Mesenchymal stem cell (in vitro differentiated cells and primary cell): ENCODE measurements at regions not wholly inside any gene's neighbourhood (a gene's known extent, or its start where the extent isn't known, plus 50 kb on each side); places are given as distances from the start of the nearest gene placed in this dataset.

ENCODE experiments used
- DNase-seq: peaks from one replicate; pipeline ENCODE4 v3.0.0-alpha.2; 2013
- H2AFZ ChIP-seq: one replicate; pipeline ENCODE4 v1.6.1; 2013; ENCODE audit warnings: low read depth, mild to moderate bottlenecking, control low read depth, inconsistent platforms, low read length, moderate library complexity
- H2AK5ac ChIP-seq: 2 replicates; pipeline ENCODE4 v1.6.1; 2013; ENCODE audit warnings: low read length, moderate library complexity, mild to moderate bottlenecking, inconsistent platforms; ENCODE audit not compliant: severe bottlenecking
- H2BK120ac ChIP-seq: one replicate; pipeline ENCODE4 v1.6.1; 2013; ENCODE audit warnings: low read depth, mild to moderate bottlenecking, inconsistent platforms, low read length, moderate library complexity
- H2BK12ac ChIP-seq, 2 experiments: one replicate each; pipeline ENCODE4 v1.6.1; 2013; ENCODE audit warnings: inconsistent platforms in 2 of 2, low read length in 2 of 2, mild to moderate bottlenecking in 2 of 2, moderate library complexity in 2 of 2, control low read depth in 1 of 2
- H2BK15ac ChIP-seq: one replicate; pipeline ENCODE4 v1.6.1; 2013; ENCODE audit warnings: mild to moderate bottlenecking, low read depth, inconsistent platforms; ENCODE audit not compliant: poor library complexity, severe bottlenecking
- H2BK5ac ChIP-seq: 2 replicates; pipeline ENCODE4 v1.6.1; 2013; ENCODE audit warnings: low read depth, mild to moderate bottlenecking, low read length, control low read depth, inconsistent platforms; ENCODE audit not compliant: poor library complexity, severe bottlenecking
- H3K14ac ChIP-seq, 2 experiments: one replicate each; pipeline ENCODE4 v1.6.1; 2013; ENCODE audit warnings: inconsistent platforms in 2 of 2, low read length in 2 of 2, control low read depth in 1 of 2, mild to moderate bottlenecking in 1 of 2, moderate library complexity in 1 of 2
- H3K18ac ChIP-seq, 2 experiments: one replicate each; pipeline ENCODE4 v1.6.1; 2013; ENCODE audit warnings: inconsistent platforms in 2 of 2, low read length in 2 of 2, control low read depth in 1 of 2, low read depth in 1 of 2, mild to moderate bottlenecking in 1 of 2
- H3K23ac ChIP-seq, 2 experiments: one replicate each; pipeline ENCODE4 v1.6.1; 2013; ENCODE audit warnings: inconsistent platforms in 2 of 2, low read length in 2 of 2, mild to moderate bottlenecking in 2 of 2, moderate library complexity in 2 of 2, control low read depth in 1 of 2
- H3K27ac ChIP-seq: 2 replicates; pipeline ENCODE4 v1.5.1; 2013; ENCODE audit warnings: mild to moderate bottlenecking, moderate library complexity, low read length, control low read depth, inconsistent platforms; ENCODE audit not compliant: poor library complexity, severe bottlenecking
- H3K27me3 ChIP-seq, 2 experiments: 2 replicates each; pipeline versions ENCODE4 v1.6.1 to v1.7.0; 2013; ENCODE audit warnings: low read length in 2 of 2, mild to moderate bottlenecking in 2 of 2, moderate library complexity in 2 of 2, control low read depth in 1 of 2, inconsistent platforms in 1 of 2; ENCODE audit not compliant: control insufficient read depth in 1 of 2, insufficient read depth in 1 of 2
- H3K36me3 ChIP-seq, 2 experiments: 2 replicates each; pipeline versions ENCODE4 v1.6.1 to v1.7.0; 2013; ENCODE audit warnings: low read length in 2 of 2, control low read depth in 1 of 2, inconsistent platforms in 1 of 2, low read depth in 1 of 2, mild to moderate bottlenecking in 1 of 2; ENCODE audit not compliant: insufficient read depth in 2 of 2, control insufficient read depth in 1 of 2
- H3K4ac ChIP-seq, 2 experiments: one replicate each; pipeline ENCODE4 v1.6.1; 2013; ENCODE audit warnings: inconsistent platforms in 2 of 2, low read length in 2 of 2, mild to moderate bottlenecking in 2 of 2, moderate library complexity in 2 of 2, control low read depth in 1 of 2, low read depth in 1 of 2
- H3K4me1 ChIP-seq: 2 replicates; pipeline ENCODE4 v1.6.1; 2013; ENCODE audit warnings: low read depth, low read length, control low read depth; ENCODE audit not compliant: control insufficient read depth, insufficient read depth
- H3K4me2 ChIP-seq: 2 replicates; pipeline ENCODE4 v1.6.1; 2013; ENCODE audit warnings: low read length, mild to moderate bottlenecking, inconsistent platforms; ENCODE audit not compliant: poor library complexity, severe bottlenecking
- H3K4me3 ChIP-seq, 2 experiments: 2 replicates each; pipeline versions ENCODE4 v1.5.1 to v1.7.0; 2013; ENCODE audit warnings: low read length in 2 of 2, mild to moderate bottlenecking in 2 of 2, control low read depth in 1 of 2, low read depth in 1 of 2; ENCODE audit not compliant: insufficient read depth in 1 of 2
- H3K79me1 ChIP-seq: replicated peaks from 2 replicates; pipeline ENCODE4 v1.6.1; 2013; ENCODE audit warnings: mild to moderate bottlenecking, control low read depth, low read length, inconsistent platforms; ENCODE audit not compliant: poor library complexity, severe bottlenecking
- H3K9ac ChIP-seq: 2 replicates; pipeline ENCODE4 v1.7.0; 2013; ENCODE audit warnings: mild to moderate bottlenecking, low read length, moderate library complexity
- H3K9me3 ChIP-seq: 2 replicates; pipeline ENCODE4 v1.7.0; 2013; ENCODE audit warnings: mild to moderate bottlenecking, low read length; ENCODE audit not compliant: control insufficient read depth
- H4K8ac ChIP-seq: one replicate; pipeline ENCODE4 v1.6.1; 2013; ENCODE audit warnings: inconsistent platforms, mild to moderate bottlenecking, low read length, moderate library complexity
- H4K91ac ChIP-seq: one replicate; pipeline ENCODE4 v1.6.1; 2013; ENCODE audit warnings: mild to moderate bottlenecking, low read length, inconsistent platforms
- WGBS: methylation state at CpG from one replicate; pipeline ENCODE4 v1.1.7; 2013; ENCODE audit warnings: mixed read lengths; 5-methylcytosine and 5-hydroxymethylcytosine counted together

DNA sequence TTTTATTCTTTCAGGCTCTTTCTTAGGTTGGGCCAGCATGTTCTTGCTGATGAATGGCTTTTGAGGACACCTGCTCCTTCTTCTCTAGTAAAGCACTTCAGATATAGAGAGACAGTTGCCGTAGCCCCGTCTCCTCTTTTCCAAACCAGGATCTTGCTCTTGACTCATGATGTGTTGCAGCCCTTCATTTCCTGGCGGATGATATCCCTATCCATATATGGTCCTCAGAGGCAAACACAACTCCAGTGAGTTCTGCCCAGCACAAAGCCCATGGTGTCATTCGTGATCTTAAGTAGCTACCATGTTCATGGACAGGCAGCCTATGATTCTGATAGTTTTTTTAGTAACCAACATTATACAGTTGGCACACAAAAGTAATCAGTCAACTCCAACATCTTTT lies 59.8 kb upstream of the ACSL1 start:
- Histone ChIP-seq H2BK12ac (no peak overlapping the region), H3K9me3 (no peaks in the 10 kb centered on the region), H3K14ac (no peak overlapping the region), H3K4me2 (no peak overlapping the region), H3K4me1 (peaks cover 2% of the 10 kb centered on the region), H4K91ac (no peak overlapping the region), H3K18ac (no peak overlapping the region), H3K36me3 (no peaks in the 10 kb centered on the region), H3K27me3 (no peaks in the 10 kb centered on the region), H2BK15ac (no peak overlapping the region), H2BK5ac (no peak overlapping the region), H2BK120ac (no peak overlapping the region), H3K4ac (no peak overlapping the region), H2AK5ac (no peak overlapping the region), H3K4me3 (no peak overlapping the region), H3K23ac (no peak overlapping the region), H2AFZ (no peak overlapping the region), H3K79me1 (no peaks in the 10 kb centered on the region), H3K27ac (no peak overlapping the region), H4K8ac (no peak overlapping the region), H3K9ac (no peak overlapping the region)
- 77% methylated on average over 4 of the region's 4 CpGs for WGBS
- no peak for DNase-seq

DNA sequence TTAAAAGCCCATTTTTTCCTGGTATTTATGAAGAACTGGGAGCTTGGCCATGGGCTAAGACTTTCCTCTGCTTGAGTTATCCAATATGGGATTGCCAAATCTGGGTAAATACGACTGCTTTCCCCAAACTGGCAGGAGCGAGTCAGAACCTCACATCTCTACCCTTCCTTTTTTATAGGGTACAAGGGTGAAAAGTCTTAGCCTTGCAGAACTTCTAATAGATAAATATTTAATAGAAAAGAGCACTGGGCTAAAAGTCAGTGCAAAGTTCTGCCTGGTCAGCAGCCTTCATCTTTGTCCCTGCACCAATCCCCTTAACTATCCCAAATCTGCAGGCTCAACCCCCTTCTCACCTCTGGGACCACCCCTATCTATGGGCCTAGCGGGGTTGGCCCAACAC lies 61.6 kb upstream of the ACSL1 start:
- no peak overlapping the region for H3K23ac ChIP-seq
- H3K14ac ChIP-seq, result no peak overlapping the region
- H2BK12ac ChIP-seq, result no peak overlapping the region
- H2BK5ac ChIP-seq, result no peak overlapping the region
- no peaks in the 10 kb centered on the region for H3K27me3 ChIP-seq
- H3K27ac ChIP-seq, result no peak overlapping the region
- no peak overlapping the region for H3K18ac ChIP-seq
- H3K79me1 ChIP-seq, result no peaks in the 10 kb centered on the region
- no peak overlapping the region for H2BK120ac ChIP-seq
- H3K4ac ChIP-seq, result no peak overlapping the region
- WGBS, result 62% methylated on average over 1 of the region's 3 CpGs
- no peak overlapping the region for H2BK15ac ChIP-seq
- H2AK5ac ChIP-seq, result no peak overlapping the region
- no peaks in the 10 kb centered on the region for H3K36me3 ChIP-seq
- no peak overlapping the region for H3K4me3 ChIP-seq
- no peak overlapping the region for H4K91ac ChIP-seq
- no peak overlapping the region for H4K8ac ChIP-seq
- no peak for DNase-seq
- H2AFZ ChIP-seq, result no peak overlapping the region
- no peak overlapping the region for H3K9ac ChIP-seq
- no peak overlapping the region for H3K4me2 ChIP-seq
- peaks cover 2% of the 10 kb centered on the region for H3K4me1 ChIP-seq
- no peaks in the 10 kb centered on the region for H3K9me3 ChIP-seq

DNA sequence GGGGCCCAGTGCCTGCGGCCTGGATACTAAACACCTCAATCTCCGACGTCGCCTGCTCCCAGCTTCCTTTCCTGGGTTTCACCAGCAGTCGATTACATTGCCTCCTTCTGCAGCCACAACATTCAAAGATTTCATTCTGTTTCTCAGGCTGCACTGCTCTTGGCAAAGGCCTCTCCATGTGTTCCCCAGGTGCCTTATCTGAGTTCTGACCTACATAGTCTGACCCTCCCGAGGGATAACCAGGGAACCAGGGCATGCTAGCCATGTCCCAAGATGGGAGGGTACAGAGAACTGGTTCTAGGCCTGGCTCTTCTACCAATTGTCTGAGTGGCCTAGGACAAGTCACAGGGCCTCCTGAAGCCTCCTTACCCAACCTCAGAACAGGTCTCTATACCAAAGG lies 62.2 kb upstream of the ACSL1 start:
- no peaks in the 10 kb centered on the region for H3K27me3 ChIP-seq
- H2AFZ ChIP-seq, result no peak overlapping the region
- H3K36me3 ChIP-seq, result no peaks in the 10 kb centered on the region
- H3K9ac ChIP-seq, result no peak overlapping the region
- no peak overlapping the region for H3K4ac ChIP-seq
- H3K18ac ChIP-seq, result no peak overlapping the region
- no peak overlapping the region for H2BK120ac ChIP-seq
- no peak overlapping the region for H2AK5ac ChIP-seq
- WGBS, result 89% methylated on average over 6 of the region's 6 CpGs
- no peak overlapping the region for H2BK15ac ChIP-seq
- no peak overlapping the region for H3K27ac ChIP-seq
- H4K8ac ChIP-seq, result no peak overlapping the region
- no peak overlapping the region for H2BK12ac ChIP-seq
- no peak overlapping the region for H3K4me3 ChIP-seq
- no peak for DNase-seq
- H3K9me3 ChIP-seq, result no peaks in the 10 kb centered on the region
- no peak overlapping the region for H3K14ac ChIP-seq
- H4K91ac ChIP-seq, result no peak overlapping the region
- H2BK5ac ChIP-seq, result no peak overlapping the region
- no peaks in the 10 kb centered on the region for H3K79me1 ChIP-seq
- no peak overlapping the region for H3K23ac ChIP-seq
- peaks cover 2% of the 10 kb centered on the region for H3K4me1 ChIP-seq
- no peak overlapping the region for H3K4me2 ChIP-seq

DNA sequence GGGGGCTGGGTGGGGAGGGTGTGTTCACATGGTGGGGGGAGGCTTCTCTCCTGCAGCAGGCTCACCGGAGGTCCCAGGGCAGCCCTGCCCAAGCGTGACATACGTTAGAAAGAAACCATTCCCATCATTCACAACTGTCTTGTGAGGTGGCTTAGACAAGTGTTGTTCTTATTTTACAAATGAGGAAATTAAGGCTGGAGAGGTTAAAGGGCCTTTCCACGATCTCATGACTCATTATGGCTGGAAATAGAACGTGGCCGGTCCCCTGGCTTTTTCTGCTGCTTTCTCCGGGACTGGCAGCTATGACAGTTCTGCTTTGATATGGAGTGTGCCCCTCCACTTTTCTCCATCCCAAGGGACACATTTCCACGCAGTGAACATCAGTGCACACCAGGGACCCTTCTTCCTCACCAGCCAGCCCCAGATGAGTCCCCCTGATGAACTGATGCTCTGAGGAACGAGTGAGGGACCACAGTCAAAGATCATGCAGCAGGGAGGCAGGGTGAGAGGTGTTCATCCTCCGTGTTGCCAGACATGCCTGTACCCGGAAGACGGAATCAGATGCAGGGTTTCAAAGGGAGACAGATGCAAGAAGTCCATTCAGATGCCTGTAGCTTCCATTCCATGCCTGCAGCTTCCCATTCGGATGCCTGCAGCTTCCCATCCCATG lies 64.0 kb upstream of the ACSL1 start:
- H3K4me3 ChIP-seq, result no peak overlapping the region
- H3K18ac ChIP-seq, result no peak overlapping the region
- H3K4ac ChIP-seq, result no peak overlapping the region
- no peak overlapping the region for H3K27ac ChIP-seq
- H3K23ac ChIP-seq, result no peak overlapping the region
- no peak overlapping the region for H3K14ac ChIP-seq
- H3K9me3 ChIP-seq, result peaks cover 9% of the 10 kb centered on the region
- no peak overlapping the region for H2AK5ac ChIP-seq
- no peak overlapping the region for H2BK12ac ChIP-seq
- H2BK5ac ChIP-seq, result no peak overlapping the region
- 68% methylated on average over 10 of the region's 13 CpGs for WGBS
- no peak overlapping the region for H2AFZ ChIP-seq
- no peaks in the 10 kb centered on the region for H3K4me1 ChIP-seq
- H3K9ac ChIP-seq, result no peak overlapping the region
- H3K27me3 ChIP-seq, result no peaks in the 10 kb centered on the region
- no peak overlapping the region for H4K91ac ChIP-seq
- H3K36me3 ChIP-seq, result no peaks in the 10 kb centered on the region
- no peaks in the 10 kb centered on the region for H3K79me1 ChIP-seq
- no peak for DNase-seq
- no peak overlapping the region for H4K8ac ChIP-seq
- no peak overlapping the region for H2BK15ac ChIP-seq
- H2BK120ac ChIP-seq, result no peak overlapping the region
- no peak overlapping the region for H3K4me2 ChIP-seq
